ENCODE measurements at regions not wholly inside any gene's neighbourhood (a gene's known extent, or its start where the extent isn't known, plus 50 kb on each side); places are given as distances from the start of the nearest gene placed in this dataset.
A peak's percentile ranks its signal among the peaks of the same experiment; 100 is the strongest.

GRCh38 chr3:160163229-160163878, 61.9 kb upstream of the C3orf80 start:
- TF ChIP-seq MAX (IDR thresholded peaks at IDR 0.05) = no peak
- TF ChIP-seq SMC3 (IDR thresholded peaks at IDR 0.05) = peak; percentile 85
- TF ChIP-seq ZFP36 (IDR thresholded peaks at IDR 0.05; ENCODE audit: borderline replicate concordance, partially characterized antibody) = no peak
- peak; percentile 76 to 84 for TF ChIP-seq RAD21 (conservative IDR thresholded peaks at IDR 0.05 in 1 of 2, IDR thresholded peaks at IDR 0.05 in 1 of 2)
- TF ChIP-seq RFX5 (IDR thresholded peaks at IDR 0.05) = no peak
- peak; percentile 73 for TF ChIP-seq CTCF (IDR thresholded peaks at IDR 0.05)
- no peak for TF ChIP-seq ESRRA (IDR thresholded peaks at IDR 0.05; ENCODE audit: borderline replicate concordance, low read length)
- no peak for TF ChIP-seq CBX8 (IDR thresholded peaks at IDR 0.05)
- TF ChIP-seq MAZ (IDR thresholded peaks at IDR 0.05; ENCODE audit: borderline replicate concordance, low read depth, low read length) = no peak
- no peak for TF ChIP-seq POLR2AphosphoS2 (conservative IDR thresholded peaks at IDR 0.05; ENCODE audit: low read length)
- no peak for TF ChIP-seq SREBF2 (IDR thresholded peaks at IDR 0.05)
- TF ChIP-seq, protein P1, sequence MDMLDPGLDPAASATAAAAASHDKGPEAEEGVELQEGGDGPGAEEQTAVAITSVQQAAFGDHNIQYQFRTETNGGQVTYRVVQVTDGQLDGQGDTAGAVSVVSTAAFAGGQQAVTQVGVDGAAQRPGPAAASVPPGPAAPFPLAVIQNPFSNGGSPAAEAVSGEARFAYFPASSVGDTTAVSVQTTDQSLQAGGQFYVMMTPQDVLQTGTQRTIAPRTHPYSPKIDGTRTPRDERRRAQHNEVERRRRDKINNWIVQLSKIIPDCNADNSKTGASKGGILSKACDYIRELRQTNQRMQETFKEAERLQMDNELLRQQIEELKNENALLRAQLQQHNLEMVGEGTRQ (IDR thresholded peaks at IDR 0.05) = no peak
- no peak for TF ChIP-seq HOXB13 (CRISPR knock-in tag; IDR thresholded peaks at IDR 0.05; ENCODE audit: low read depth)
- TF ChIP-seq GATA3 (IDR thresholded peaks at IDR 0.05; ENCODE audit: borderline replicate concordance) = no peak
- ChIA-PET CTCF (interaction anchor here (0.6 to 3.9 kb wide), 41 partner anchors 9 to 671 kb away, joined by 3 to 26 read pairs (median 4); partner anchors contain the start of gene C3orf80), POLR2A (interaction anchor here (0.6 to 1.4 kb wide), 2 partner anchors 62 to 250 kb away, joined by 3 to 4 read pairs; no protein-coding TSS in a partner anchor)
- ATAC-seq = peak; percentile 54 to 83; a peak in 3 of 6 replicates
- peak; percentile 26 to 36 for DNase-seq (ENCODE audit: low read depth in 1 of 2, low spot score in 1 of 2)
- Histone ChIP-seq H3K27ac (peak overlapping the region; percentile 28 to 58; a peak in 3 of 6 replicates), H3K4me1 (peaks cover 4% of the 10 kb centered on the region), H3K9me3 (no peaks in the 10 kb centered on the region), H3K4me2 (no peak overlapping the region), H3K4me3 (no peak overlapping the region)
- FAIRE-seq = peak; percentile 61

- ChIA-PET POLR2A (no interaction called here), CTCF (interaction anchor here (0.6 kb wide), 1 partner anchor 9 kb away, joined by 3 read pairs; no protein-coding TSS in a partner anchor)
- Histone ChIP-seq H3K4me2 (peak overlapping the region; percentile 51; the same call in 2 of the 3 replicates), H3K9me3 (no peaks in the 10 kb centered on the region), H3K27ac (peak overlapping the region; percentile 7 to 55; a peak in 3 of 6 replicates), H3K4me1 (peaks cover 13% of the 10 kb centered on the region), H3K4me3 (no peak overlapping the region)
- no peak for ATAC-seq
- DNase-seq (ENCODE audit: low read depth in 1 of 2, low spot score in 1 of 2) = no peak
- TF ChIP-seq JUN (IDR thresholded peaks at IDR 0.05) = no peak
- TF ChIP-seq KDM1A (IDR thresholded peaks at IDR 0.05; ENCODE audit: low read depth) = no peak
- no peak for TF ChIP-seq HOXB5 (CRISPR knock-in tag; IDR thresholded peaks at IDR 0.05)
- no peak for TF ChIP-seq ATOH8 (CRISPR knock-in tag; IDR thresholded peaks at IDR 0.05; ENCODE audit: low read depth)
- TF ChIP-seq TFCP2L1 (CRISPR knock-in tag; IDR thresholded peaks at IDR 0.05) = no peak
- no peak for TF ChIP-seq ZNF302 (CRISPR knock-in tag; IDR thresholded peaks at IDR 0.05)
- TF ChIP-seq CBX8 (IDR thresholded peaks at IDR 0.05) = no peak
- TF ChIP-seq MAFK (IDR thresholded peaks at IDR 0.05; ENCODE audit: partially characterized antibody) = no peak
- TF ChIP-seq TP53 (CRISPR knock-in tag; IDR thresholded peaks at IDR 0.05) = no peak
- TF ChIP-seq HOXB13 (CRISPR knock-in tag; IDR thresholded peaks at IDR 0.05; ENCODE audit: low read depth) = no peak
- 60% methylated on average over 2 of the region's 2 CpGs for WGBS (ENCODE audit: missing lambda C conversion rate)
- FAIRE-seq = peak; percentile 39
These were observed 57.0 kb upstream of the C3orf80 start for GRCh38 chr3:160168246-160168645.
